ENCODE measurements at regions not wholly inside any gene's neighbourhood (a gene's known extent, or its start where the extent isn't known, plus 50 kb on each side); places are given as distances from the start of the nearest gene placed in this dataset.

- no peak for TF ChIP-seq POLR2A (IDR thresholded peaks at IDR 0.05)
- TF ChIP-seq, protein P1, sequence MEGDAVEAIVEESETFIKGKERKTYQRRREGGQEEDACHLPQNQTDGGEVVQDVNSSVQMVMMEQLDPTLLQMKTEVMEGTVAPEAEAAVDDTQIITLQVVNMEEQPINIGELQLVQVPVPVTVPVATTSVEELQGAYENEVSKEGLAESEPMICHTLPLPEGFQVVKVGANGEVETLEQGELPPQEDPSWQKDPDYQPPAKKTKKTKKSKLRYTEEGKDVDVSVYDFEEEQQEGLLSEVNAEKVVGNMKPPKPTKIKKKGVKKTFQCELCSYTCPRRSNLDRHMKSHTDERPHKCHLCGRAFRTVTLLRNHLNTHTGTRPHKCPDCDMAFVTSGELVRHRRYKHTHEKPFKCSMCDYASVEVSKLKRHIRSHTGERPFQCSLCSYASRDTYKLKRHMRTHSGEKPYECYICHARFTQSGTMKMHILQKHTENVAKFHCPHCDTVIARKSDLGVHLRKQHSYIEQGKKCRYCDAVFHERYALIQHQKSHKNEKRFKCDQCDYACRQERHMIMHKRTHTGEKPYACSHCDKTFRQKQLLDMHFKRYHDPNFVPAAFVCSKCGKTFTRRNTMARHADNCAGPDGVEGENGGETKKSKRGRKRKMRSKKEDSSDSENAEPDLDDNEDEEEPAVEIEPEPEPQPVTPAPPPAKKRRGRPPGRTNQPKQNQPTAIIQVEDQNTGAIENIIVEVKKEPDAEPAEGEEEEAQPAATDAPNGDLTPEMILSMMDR (IDR thresholded peaks at IDR 0.05) = no peak
- DNase-seq (ENCODE audit: low spot score in 2 of 2) = no peak
- H3K4me3 ChIP-seq (ENCODE audit: low read depth, poor library complexity, severe bottlenecking) = no peak overlapping the region
- WGBS, 2 donors = 82 to 89% methylated on average over 2 of the region's 2 CpGs
- intact Hi-C loops (cut with DNase I; ENCODE audit: low total_unique reads) = no loop called here
These were observed 537.8 kb upstream of the CCDC179 start for GRCh38 chr11:23398052-23398451.

DNA sequence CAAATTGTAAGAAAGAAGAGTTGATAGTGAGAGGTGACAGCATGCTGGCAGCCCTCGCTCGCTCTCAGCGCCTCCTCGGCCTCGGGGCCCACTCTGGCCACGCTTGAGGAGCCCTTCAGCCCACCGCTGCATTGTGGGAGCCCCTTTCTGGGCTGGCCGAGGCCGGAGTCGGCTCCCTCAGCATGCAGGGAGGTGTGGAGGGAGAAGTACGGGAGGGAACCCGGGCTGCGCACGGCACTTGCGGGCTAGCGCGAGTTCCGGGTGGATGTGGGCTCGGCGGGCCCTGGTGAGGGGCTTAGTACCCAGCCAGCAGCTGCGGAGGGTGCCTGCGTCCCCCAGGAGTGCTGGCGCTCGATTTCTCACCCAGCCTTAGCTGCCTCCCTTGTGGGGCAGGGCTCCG is 539.7 kb upstream of the CCDC179 start:
- 86 to 95% methylated on average over 13 to 22 of the region's 25 CpGs for WGBS, 2 donors
- intact Hi-C loops (cut with DNase I; ENCODE audit: low total_unique reads) = no loop called here
- DNase-seq (ENCODE audit: low spot score in 2 of 2) = peak in 1 of 2 donors; percentile 80
- no peak overlapping the region for H3K4me3 ChIP-seq (ENCODE audit: low read depth, poor library complexity, severe bottlenecking)
- TF ChIP-seq, protein P1 (IDR thresholded peaks at IDR 0.05) = no peak
- no peak for TF ChIP-seq POLR2A (IDR thresholded peaks at IDR 0.05)

DNA sequence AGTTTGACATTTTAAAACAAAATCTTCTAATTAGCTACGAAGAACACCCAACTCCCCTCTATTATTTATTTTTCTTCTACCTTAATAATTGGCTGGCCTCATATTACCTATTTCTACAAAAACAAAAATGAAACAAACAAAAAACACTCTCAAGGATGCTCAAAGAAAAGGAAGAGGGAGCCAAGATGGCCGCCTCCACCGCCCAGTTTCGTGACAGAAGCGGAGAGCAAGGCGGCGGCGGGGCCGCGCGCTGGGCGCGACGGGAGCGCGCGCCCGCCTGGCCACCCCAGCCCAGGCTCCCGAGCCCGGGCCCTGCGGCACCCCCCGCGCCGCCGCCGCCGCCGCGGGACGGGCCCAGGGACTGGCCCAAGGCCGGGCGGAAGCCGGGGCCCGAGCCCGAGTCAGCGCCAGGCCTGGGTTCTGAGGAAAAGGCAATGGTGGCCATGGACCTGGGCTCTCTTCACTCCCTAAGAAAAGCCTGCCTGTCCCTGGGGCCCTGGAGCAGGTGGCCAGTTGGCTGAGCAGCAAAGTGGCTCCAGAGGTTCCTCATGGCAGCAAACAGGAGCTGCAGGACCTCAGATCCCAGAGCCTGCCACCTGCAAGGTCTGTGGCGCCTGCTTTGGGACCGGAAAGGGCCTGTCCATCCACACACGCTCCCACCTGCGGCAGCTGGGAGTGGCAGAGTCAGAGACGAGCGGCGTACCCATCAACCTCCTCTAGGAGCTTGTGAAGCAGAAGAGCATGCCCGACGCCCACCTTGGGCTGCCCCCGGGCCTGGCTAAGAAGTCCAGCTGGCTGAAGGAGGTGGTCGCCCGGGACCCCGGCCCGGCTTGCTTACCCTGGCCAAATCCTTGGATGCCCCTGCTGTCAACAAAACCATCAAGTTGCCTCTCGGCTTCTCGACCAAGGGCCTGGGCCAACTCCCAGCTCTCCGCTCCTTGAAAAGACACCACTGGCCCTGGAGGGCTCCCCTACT is 543.2 kb upstream of the CCDC179 start:
- H3K4me3 ChIP-seq (ENCODE audit: low read depth, poor library complexity, severe bottlenecking) = no peak overlapping the region
- intact Hi-C loops (cut with DNase I; ENCODE audit: low total_unique reads) = no loop called here
- DNase-seq (ENCODE audit: low spot score in 2 of 2) = no peak
- 95 to 96% methylated on average over 36 to 48 of the region's 53 CpGs for WGBS, 2 donors
- no peak for TF ChIP-seq POLR2A (IDR thresholded peaks at IDR 0.05)
- TF ChIP-seq, protein P1 (IDR thresholded peaks at IDR 0.05) = no peak

DNA sequence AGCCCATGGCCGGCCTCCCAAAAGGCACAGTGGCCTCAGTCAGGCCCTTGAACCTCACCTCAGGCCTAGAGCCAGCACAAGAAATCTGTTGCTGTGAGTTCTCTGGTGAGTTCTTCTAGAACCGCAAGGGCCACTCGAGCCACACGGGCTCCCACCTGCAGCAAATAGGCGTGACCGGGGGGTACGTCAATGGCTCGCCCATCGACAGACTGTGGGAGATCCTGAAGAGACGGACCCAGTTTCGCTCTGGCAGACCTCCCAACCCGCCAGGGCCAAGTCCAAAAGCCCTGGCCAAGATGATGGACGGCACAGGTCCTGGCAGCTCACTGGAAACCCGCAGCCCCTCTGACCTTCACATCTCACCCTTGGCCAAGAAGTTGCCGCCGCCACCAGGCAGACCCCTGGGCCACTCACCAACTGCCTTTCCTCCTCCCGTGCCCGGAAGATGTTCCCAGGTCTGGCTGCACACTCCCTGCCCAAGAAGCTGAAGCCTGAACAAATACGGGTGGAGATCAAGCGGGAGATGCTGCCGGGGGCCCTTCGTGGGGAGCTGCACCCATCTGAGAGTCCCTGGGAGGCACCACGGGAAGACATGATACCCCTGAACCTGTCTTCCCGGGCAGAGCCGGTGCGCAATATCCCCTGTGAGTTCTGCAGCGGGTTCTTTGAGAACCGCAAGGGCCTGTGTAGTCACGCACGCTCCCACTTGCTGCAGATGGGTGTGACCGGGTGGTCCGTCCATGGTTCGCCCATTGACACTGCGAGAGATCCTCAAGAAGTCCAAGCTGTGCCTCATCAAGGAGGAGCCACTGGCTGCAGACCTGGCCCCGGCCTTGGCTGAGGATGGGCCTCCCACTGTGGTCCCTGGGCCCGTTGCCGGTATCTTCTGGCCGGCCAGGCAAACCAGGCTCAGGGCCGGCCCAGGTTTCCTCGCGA is 544.2 kb upstream of the CCDC179 start:
- no peak for TF ChIP-seq POLR2A (IDR thresholded peaks at IDR 0.05)
- TF ChIP-seq, protein P1 (IDR thresholded peaks at IDR 0.05) = no peak
- H3K4me3 ChIP-seq (ENCODE audit: low read depth, poor library complexity, severe bottlenecking) = no peak overlapping the region
- WGBS, 2 donors = 97 to 98% methylated on average over 30 to 39 of the region's 41 CpGs
- intact Hi-C loops (cut with DNase I; ENCODE audit: low total_unique reads) = no loop called here
- DNase-seq (ENCODE audit: low spot score in 2 of 2) = no peak

DNA sequence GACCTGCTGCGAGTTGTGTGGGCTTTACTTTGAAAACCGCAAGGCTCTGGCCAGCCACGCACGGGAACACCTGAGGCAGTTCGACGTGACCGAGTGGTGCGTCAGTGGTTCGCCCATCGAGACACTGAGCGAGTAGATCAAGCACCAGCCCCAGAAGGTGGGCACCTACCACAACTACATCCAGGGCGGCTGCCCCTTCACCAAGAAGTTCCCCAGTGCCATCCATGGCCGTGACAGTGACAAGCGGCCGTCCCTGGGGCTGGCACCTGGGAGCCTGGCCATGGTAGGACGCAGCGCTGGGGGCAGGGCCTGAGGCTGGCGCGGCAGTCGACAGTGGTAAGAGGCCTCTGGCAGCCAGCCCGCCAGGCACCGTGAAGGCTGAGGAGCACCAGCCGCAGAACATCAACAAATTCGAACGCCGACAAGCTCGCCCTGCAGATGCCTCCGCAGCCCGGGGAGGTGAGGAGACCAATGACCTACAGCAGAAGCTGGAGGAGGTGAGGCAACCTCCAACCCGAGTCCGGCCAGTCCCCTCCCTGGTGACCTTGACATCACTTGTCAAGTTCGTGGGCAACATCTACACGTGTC is 545.2 kb upstream of the CCDC179 start:
- peak in 1 of 2 donors; percentile 81 for DNase-seq (ENCODE audit: low spot score in 2 of 2)
- no peak for TF ChIP-seq POLR2A (IDR thresholded peaks at IDR 0.05)
- TF ChIP-seq, protein P1 (IDR thresholded peaks at IDR 0.05) = no peak
- H3K4me3 ChIP-seq (ENCODE audit: low read depth, poor library complexity, severe bottlenecking) = no peak overlapping the region
- intact Hi-C loops (cut with DNase I; ENCODE audit: low total_unique reads) = no loop called here
- 96% methylated on average over 22 to 23 of the region's 33 CpGs for WGBS, 2 donors
